ENCODE measurements at regions not wholly inside any gene's neighbourhood (a gene's known extent, or its start where the extent isn't known, plus 50 kb on each side); places are given as distances from the start of the nearest gene placed in this dataset.
"Not testable (repeated sequence)": the region's sequence is repeated elsewhere in the genome, so short reads cannot be mapped to it uniquely, and the experiment has no call there.

DNA sequence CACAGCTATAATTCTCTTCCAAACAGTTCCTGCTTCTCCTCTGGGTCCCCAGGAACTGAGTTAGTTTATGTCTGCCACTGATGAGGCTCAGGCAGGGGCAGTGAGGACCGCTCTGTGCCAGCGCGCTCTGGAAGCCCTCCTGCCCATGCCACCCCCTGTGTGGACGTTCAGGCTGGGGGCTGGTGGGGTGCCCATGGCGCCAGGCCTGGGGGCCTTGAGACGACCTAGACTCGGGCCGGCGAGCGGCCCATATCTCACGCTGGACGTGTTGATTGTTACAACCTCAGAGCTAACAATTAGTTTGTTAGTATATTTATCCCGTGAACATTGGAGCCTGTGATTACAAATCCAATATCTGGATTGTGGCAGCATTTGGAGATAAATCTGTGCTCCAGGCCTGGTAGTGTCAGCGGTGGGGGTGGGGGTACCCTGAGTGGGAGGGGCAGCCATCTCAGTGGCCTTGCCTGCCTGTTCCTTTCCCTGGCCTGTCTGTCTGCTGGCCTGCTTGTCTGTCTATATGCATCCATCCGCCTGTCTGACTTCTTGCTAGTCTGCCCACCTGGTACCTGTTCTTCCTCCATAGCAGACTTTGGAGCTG lies 256.5 kb upstream of the MVB12B start:
- Histone ChIP-seq H3K9me3 (ENCODE audit: control insufficient read depth, low read depth, low read length) (no peaks in the 10 kb centered on the region), H3K27me3 (ENCODE audit: control insufficient read depth, extremely low read depth, insufficient read depth, low read length) (peaks cover 3% of the 10 kb centered on the region), H2AFZ (ENCODE audit: control insufficient read depth, low read length) (no peak overlapping the region), H3K4me3 (ENCODE audit: control insufficient read depth in 2 of 3, extremely low read depth in 1 of 3, insufficient read depth in 2 of 3, low read depth in 1 of 3, low read length in 3 of 3) (no peak overlapping the region), H4K20me1 (ENCODE audit: control insufficient read depth, extremely low read depth, insufficient read depth, low read length) (no peaks in the 10 kb centered on the region), H3K36me3 (ENCODE audit: control insufficient read depth in 2 of 2, extremely low read depth in 1 of 2, insufficient read depth in 2 of 2, low read length in 2 of 2) (no peaks in the 10 kb centered on the region), H3K27ac (ENCODE audit: control insufficient read depth, insufficient read depth, low read length) (no peak overlapping the region), H3K4me2 (ENCODE audit: control insufficient read depth, extremely low read depth, insufficient read depth, low read depth, low read length) (no peak overlapping the region), H3K9ac (ENCODE audit: control insufficient read depth, extremely low read depth, insufficient read depth, low read length) (no peak overlapping the region), H3K4me1 (ENCODE audit: control insufficient read depth, extremely low read depth, insufficient read depth, low read length) (no peaks in the 10 kb centered on the region), H3K9me1 (ENCODE audit: control insufficient read depth, extremely low read depth, insufficient read depth, low read length) (no peaks in the 10 kb centered on the region), H3K79me2 (ENCODE audit: control insufficient read depth, insufficient read depth, low read length) (no peaks in the 10 kb centered on the region)
- DNase-seq (ENCODE audit: low read depth, low spot score): no peak
- no peak for FAIRE-seq
- TF ChIP-seq, protein P1, sequence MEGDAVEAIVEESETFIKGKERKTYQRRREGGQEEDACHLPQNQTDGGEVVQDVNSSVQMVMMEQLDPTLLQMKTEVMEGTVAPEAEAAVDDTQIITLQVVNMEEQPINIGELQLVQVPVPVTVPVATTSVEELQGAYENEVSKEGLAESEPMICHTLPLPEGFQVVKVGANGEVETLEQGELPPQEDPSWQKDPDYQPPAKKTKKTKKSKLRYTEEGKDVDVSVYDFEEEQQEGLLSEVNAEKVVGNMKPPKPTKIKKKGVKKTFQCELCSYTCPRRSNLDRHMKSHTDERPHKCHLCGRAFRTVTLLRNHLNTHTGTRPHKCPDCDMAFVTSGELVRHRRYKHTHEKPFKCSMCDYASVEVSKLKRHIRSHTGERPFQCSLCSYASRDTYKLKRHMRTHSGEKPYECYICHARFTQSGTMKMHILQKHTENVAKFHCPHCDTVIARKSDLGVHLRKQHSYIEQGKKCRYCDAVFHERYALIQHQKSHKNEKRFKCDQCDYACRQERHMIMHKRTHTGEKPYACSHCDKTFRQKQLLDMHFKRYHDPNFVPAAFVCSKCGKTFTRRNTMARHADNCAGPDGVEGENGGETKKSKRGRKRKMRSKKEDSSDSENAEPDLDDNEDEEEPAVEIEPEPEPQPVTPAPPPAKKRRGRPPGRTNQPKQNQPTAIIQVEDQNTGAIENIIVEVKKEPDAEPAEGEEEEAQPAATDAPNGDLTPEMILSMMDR (optimal IDR thresholded peaks at IDR 0.05 in 1 of 3, IDR thresholded peaks at IDR 0.05 in 1 of 3, conservative IDR thresholded peaks at IDR 0.05 in 1 of 3; ENCODE audit: extremely low read depth in 1 of 3, insufficient read depth in 2 of 3, low read length in 3 of 3): no peak
- TF ChIP-seq EZH2 (IDR thresholded peaks at IDR 0.05; ENCODE audit: low read length): no peak
- dilution Hi-C loops (cut with MboI; ENCODE audit: extremely low pct_ligation_motif_present, low sequenced_read_pairs): no loop called here

DNA sequence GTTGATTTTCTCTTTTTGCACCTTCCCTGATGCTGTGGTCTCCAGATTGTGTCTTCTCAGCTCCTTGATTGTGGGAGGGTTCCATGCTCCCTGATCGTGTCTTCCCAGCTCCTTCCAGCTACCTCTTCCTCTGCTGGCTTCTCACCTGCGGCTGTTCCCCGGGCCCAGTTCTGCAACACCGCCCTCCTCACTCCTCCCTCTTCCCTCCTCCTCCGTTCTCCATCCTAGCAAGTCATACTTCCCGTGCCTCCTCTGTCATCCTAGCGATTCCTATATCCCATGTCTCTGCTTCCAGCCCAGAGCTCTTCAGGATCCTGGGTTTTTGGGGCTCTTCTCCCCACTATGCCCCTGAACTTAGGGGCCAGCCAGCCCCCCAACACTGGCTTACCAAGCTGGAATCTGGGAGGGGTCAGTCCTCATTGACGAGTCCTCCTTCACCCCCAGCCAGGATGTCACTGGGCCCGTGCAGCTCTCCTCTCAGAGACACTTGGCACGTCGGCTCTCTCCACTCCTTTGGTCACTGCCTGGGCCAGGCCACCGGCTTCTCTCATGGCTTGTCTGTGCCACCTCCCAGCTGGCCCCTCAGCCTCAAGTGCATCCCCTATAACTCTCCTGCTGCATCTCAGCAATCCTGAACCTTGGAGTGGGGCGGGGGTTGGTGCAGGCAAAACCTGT lies 255.4 kb upstream of the MVB12B start:
- Histone ChIP-seq H3K9ac (ENCODE audit: control insufficient read depth, extremely low read depth, insufficient read depth, low read length) (no peak overlapping the region), H4K20me1 (ENCODE audit: control insufficient read depth, extremely low read depth, insufficient read depth, low read length) (no peaks in the 10 kb centered on the region), H3K27ac (ENCODE audit: control insufficient read depth, insufficient read depth, low read length) (no peak overlapping the region), H3K9me3 (ENCODE audit: control insufficient read depth, low read depth, low read length) (no peaks in the 10 kb centered on the region), H3K36me3 (ENCODE audit: control insufficient read depth in 2 of 2, extremely low read depth in 1 of 2, insufficient read depth in 2 of 2, low read length in 2 of 2) (no peaks in the 10 kb centered on the region), H3K9me1 (ENCODE audit: control insufficient read depth, extremely low read depth, insufficient read depth, low read length) (no peaks in the 10 kb centered on the region), H2AFZ (ENCODE audit: control insufficient read depth, low read length) (no peak overlapping the region), H3K4me1 (ENCODE audit: control insufficient read depth, extremely low read depth, insufficient read depth, low read length) (no peaks in the 10 kb centered on the region), H3K79me2 (ENCODE audit: control insufficient read depth, insufficient read depth, low read length) (no peaks in the 10 kb centered on the region), H3K4me2 (ENCODE audit: control insufficient read depth, extremely low read depth, insufficient read depth, low read depth, low read length) (no peak overlapping the region), H3K27me3 (ENCODE audit: control insufficient read depth, extremely low read depth, insufficient read depth, low read length) (peaks cover 3% of the 10 kb centered on the region), H3K4me3 (ENCODE audit: control insufficient read depth in 2 of 3, extremely low read depth in 1 of 3, insufficient read depth in 2 of 3, low read depth in 1 of 3, low read length in 3 of 3) (no peak overlapping the region)
- FAIRE-seq (no peak), DNase-seq (ENCODE audit: low read depth, low spot score) (no peak)
- dilution Hi-C loops (cut with MboI; ENCODE audit: extremely low pct_ligation_motif_present, low sequenced_read_pairs): no loop called here
- TF ChIP-seq, protein P1 (optimal IDR thresholded peaks at IDR 0.05 in 1 of 3, IDR thresholded peaks at IDR 0.05 in 1 of 3, conservative IDR thresholded peaks at IDR 0.05 in 1 of 3; ENCODE audit: extremely low read depth in 1 of 3, insufficient read depth in 2 of 3, low read length in 3 of 3): no peak
- TF ChIP-seq EZH2 (IDR thresholded peaks at IDR 0.05; ENCODE audit: low read length): no peak

DNA sequence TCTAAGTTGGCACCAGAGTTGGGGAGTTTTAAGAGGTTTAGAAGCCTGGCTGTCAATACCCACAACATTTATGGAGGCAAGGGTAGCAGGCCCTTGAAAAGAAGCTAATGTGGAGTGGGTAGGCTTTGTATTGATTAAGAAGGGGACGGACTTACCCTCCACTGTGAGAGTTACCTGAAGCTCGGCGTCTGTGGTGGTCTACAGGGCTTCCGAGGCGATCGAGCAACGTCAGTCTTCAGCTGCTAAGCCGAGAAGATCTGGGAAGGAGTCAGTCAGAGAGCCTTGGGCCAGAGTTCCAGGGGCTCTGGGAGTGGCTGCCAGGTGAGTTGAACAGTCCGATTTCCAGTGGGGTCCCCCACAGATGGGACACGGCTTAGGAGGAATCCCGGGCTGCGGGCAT lies 249.0 kb upstream of the MVB12B start:
- dilution Hi-C loops (cut with MboI; ENCODE audit: extremely low pct_ligation_motif_present, low sequenced_read_pairs); H3K9me3 ChIP-seq (ENCODE audit: control insufficient read depth, low read depth, low read length); H3K4me1 ChIP-seq (ENCODE audit: control insufficient read depth, extremely low read depth, insufficient read depth, low read length); H2AFZ ChIP-seq (ENCODE audit: control insufficient read depth, low read length); H3K4me3 ChIP-seq (ENCODE audit: control insufficient read depth in 2 of 3, extremely low read depth in 1 of 3, insufficient read depth in 2 of 3, low read depth in 1 of 3, low read length in 3 of 3); H3K79me2 ChIP-seq (ENCODE audit: control insufficient read depth, insufficient read depth, low read length); H3K9ac ChIP-seq (ENCODE audit: control insufficient read depth, extremely low read depth, insufficient read depth, low read length); H3K27ac ChIP-seq (ENCODE audit: control insufficient read depth, insufficient read depth, low read length); H3K9me1 ChIP-seq (ENCODE audit: control insufficient read depth, extremely low read depth, insufficient read depth, low read length); H3K4me2 ChIP-seq (ENCODE audit: control insufficient read depth, extremely low read depth, insufficient read depth, low read depth, low read length); H4K20me1 ChIP-seq (ENCODE audit: control insufficient read depth, extremely low read depth, insufficient read depth, low read length); H3K36me3 ChIP-seq (ENCODE audit: control insufficient read depth in 2 of 2, extremely low read depth in 1 of 2, insufficient read depth in 2 of 2, low read length in 2 of 2); DNase-seq (ENCODE audit: low read depth, low spot score); FAIRE-seq: not testable (repeated sequence)
- peaks cover 15% of the 10 kb centered on the region for H3K27me3 ChIP-seq (ENCODE audit: control insufficient read depth, extremely low read depth, insufficient read depth, low read length)
